ENCODE measurements at regions not wholly inside any gene's neighbourhood (a gene's known extent, or its start where the extent isn't known, plus 50 kb on each side); places are given as distances from the start of the nearest gene placed in this dataset.

DNA sequence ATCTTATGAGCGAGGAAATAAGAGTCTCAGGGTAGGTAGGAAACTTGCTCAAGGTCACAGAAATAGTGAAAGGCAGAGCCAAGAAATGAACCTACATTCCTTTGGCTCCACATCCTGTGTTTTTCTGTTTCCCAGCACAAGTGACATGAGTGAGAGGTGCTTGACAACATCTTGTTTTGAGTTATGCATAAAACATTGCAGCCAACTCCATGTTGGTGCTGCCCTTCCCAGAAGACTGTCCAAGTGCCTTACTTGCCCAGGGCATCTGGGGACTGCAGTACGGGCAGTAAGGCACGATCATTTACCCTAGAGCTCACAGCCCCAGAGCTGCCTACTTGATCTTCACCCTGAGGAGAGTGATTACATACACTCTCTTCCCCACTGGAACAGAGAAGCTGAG lies 148.8 kb downstream of the NOC3L start:
- TF ChIP-seq, protein P1, sequence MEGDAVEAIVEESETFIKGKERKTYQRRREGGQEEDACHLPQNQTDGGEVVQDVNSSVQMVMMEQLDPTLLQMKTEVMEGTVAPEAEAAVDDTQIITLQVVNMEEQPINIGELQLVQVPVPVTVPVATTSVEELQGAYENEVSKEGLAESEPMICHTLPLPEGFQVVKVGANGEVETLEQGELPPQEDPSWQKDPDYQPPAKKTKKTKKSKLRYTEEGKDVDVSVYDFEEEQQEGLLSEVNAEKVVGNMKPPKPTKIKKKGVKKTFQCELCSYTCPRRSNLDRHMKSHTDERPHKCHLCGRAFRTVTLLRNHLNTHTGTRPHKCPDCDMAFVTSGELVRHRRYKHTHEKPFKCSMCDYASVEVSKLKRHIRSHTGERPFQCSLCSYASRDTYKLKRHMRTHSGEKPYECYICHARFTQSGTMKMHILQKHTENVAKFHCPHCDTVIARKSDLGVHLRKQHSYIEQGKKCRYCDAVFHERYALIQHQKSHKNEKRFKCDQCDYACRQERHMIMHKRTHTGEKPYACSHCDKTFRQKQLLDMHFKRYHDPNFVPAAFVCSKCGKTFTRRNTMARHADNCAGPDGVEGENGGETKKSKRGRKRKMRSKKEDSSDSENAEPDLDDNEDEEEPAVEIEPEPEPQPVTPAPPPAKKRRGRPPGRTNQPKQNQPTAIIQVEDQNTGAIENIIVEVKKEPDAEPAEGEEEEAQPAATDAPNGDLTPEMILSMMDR (IDR thresholded peaks at IDR 0.05; ENCODE audit: insufficient read depth, low read length, poor library complexity, severe bottlenecking) = no peak
- no peak for TF ChIP-seq EZH2phosphoT487 (conservative IDR thresholded peaks at IDR 0.05; ENCODE audit: low read length)
